ENCODE measurements at regions not wholly inside any gene's neighbourhood (a gene's known extent, or its start where the extent isn't known, plus 50 kb on each side); places are given as distances from the start of the nearest gene placed in this dataset.

DNA sequence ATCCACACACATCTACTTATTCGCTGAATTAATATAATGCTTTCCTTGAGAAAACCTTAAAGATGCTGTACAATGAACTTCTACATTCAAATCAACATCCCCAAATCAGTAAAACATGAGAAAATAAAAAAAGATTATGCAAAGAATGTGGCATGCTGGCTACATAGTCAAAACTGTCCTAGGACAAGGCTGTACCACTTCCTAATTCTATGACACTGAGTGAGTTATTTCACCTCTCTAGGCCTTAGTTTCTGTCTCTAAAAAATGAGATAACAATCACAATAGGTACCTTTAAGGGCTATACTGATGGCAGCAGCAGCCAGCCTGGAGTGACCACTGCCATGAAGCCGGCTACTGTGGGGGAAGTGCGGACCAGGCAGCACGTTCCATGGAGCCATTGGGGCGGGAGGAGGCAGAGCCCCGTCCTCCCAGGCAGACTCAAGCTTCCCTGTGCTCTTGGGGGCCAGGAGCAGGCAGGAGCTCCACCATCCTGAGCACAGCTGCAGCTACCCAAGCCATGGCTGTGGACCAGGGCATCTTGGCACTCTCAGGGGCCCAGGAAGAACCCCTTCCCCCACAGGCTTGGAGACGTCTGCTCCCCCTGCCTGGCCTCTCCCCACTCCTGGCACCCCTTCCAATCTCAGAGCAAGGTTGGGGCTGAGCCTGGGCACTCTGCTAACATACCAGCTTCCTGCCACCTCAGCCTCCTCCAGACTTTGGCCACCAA, 110.2 kb downstream of the ELAPOR2 start:
- H3K4me3 ChIP-seq = no peak overlapping the region
- no peaks in the 10 kb centered on the region for H3K36me3 ChIP-seq
- no peaks in the 10 kb centered on the region for H3K9me3 ChIP-seq
- H3K4me1 ChIP-seq = peaks cover 0 to 14% (median 0%) of the 10 kb centered on the region in 6 donors
- DNase-seq = peak; percentile 75
- 79 to 83% (median 80%) methylated on average over 6 to 7 of the region's 7 CpGs for WGBS, 5 donors
- intact Hi-C loops (cut with DNase I; ENCODE audit: low total_unique reads) = no loop called here
- TF ChIP-seq POLR2A (IDR thresholded peaks at IDR 0.05) (no peak), POLR2AphosphoS5 (IDR thresholded peaks at IDR 0.05) (no peak)
- H3K27ac ChIP-seq = peak overlapping the region in 7 of 8 donors; percentile 1 to 76 (median 62)
- H3K27me3 ChIP-seq (replicated peaks in 1 of 7) = no peaks in the 10 kb centered on the region

DNA sequence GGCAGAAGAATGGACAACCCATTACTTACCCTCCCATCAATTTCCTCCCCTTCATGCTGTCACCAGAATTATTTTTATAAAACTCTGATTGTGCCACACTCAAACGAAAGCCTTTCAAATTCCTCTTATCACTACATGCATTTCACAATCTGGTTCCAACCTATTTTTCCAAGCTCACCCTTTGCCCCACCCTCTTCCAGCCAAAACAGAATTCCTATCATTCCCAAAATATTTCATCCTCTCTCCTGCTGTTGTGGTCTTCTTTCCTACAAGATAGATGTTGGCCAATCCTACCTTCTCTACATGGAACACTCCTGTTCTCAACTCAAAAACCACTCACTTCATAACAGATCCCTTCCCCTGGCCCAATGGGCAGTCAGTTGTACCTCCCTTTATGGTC, 111.5 kb downstream of the ELAPOR2 start:
- Histone ChIP-seq H3K4me3 (no peak overlapping the region), H3K27me3 (replicated peaks in 1 of 7) (no peaks in the 10 kb centered on the region), H3K27ac (no peak overlapping the region), H3K9me3 (no peaks in the 10 kb centered on the region), H3K4me1 (peaks cover 0 to 14% (median 0%) of the 10 kb centered on the region in 6 donors), H3K36me3 (no peaks in the 10 kb centered on the region)
- intact Hi-C loops (cut with DNase I; ENCODE audit: low total_unique reads) = no loop called here
- TF ChIP-seq POLR2A (IDR thresholded peaks at IDR 0.05) = no peak
- TF ChIP-seq, protein P1, sequence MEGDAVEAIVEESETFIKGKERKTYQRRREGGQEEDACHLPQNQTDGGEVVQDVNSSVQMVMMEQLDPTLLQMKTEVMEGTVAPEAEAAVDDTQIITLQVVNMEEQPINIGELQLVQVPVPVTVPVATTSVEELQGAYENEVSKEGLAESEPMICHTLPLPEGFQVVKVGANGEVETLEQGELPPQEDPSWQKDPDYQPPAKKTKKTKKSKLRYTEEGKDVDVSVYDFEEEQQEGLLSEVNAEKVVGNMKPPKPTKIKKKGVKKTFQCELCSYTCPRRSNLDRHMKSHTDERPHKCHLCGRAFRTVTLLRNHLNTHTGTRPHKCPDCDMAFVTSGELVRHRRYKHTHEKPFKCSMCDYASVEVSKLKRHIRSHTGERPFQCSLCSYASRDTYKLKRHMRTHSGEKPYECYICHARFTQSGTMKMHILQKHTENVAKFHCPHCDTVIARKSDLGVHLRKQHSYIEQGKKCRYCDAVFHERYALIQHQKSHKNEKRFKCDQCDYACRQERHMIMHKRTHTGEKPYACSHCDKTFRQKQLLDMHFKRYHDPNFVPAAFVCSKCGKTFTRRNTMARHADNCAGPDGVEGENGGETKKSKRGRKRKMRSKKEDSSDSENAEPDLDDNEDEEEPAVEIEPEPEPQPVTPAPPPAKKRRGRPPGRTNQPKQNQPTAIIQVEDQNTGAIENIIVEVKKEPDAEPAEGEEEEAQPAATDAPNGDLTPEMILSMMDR (IDR thresholded peaks at IDR 0.05 in 8 of 11, conservative IDR thresholded peaks at IDR 0.05 in 3 of 11) = no peak
- no peak for TF ChIP-seq POLR2AphosphoS5 (IDR thresholded peaks at IDR 0.05)
- DNase-seq = no peak
- 49 to 76% (median 68%) methylated on average over 1 of the region's 1 CpG for WGBS, 5 donors

DNA sequence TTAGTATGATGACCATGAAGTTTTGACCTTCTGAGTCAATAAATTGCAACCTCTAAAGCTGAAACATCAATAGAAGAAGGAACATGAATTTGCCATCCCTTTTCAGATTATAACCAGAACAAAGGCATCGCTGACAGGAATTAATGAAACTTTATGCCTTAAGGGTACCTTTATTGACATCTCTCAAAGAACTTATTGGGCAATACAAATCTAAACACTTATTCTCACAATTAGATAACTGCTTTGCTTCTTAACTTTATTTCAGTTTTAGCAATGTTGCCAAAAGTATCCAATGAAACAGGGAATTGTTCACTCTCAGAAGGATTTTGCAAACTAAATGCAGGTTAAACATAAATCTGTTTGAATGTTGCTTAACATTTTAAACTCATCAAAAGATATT, 116.0 kb downstream of the ELAPOR2 start:
- 89 to 97% (median 96%) methylated on average over 1 of the region's 1 CpG for WGBS, 5 donors
- no peaks in the 10 kb centered on the region for H3K9me3 ChIP-seq
- no peak overlapping the region for H3K4me3 ChIP-seq
- no peak for DNase-seq
- no peaks in the 10 kb centered on the region for H3K36me3 ChIP-seq
- H3K4me1 ChIP-seq = no peaks in the 10 kb centered on the region
- no peak overlapping the region for H3K27ac ChIP-seq
- intact Hi-C loops (cut with DNase I; ENCODE audit: low total_unique reads) = no loop called here
- TF ChIP-seq POLR2AphosphoS5 (IDR thresholded peaks at IDR 0.05) = no peak
- TF ChIP-seq POLR2A (IDR thresholded peaks at IDR 0.05) = no peak
- TF ChIP-seq, protein P1 (IDR thresholded peaks at IDR 0.05 in 8 of 11, conservative IDR thresholded peaks at IDR 0.05 in 3 of 11) = no peak
- H3K27me3 ChIP-seq (replicated peaks in 1 of 7) = no peaks in the 10 kb centered on the region

DNA sequence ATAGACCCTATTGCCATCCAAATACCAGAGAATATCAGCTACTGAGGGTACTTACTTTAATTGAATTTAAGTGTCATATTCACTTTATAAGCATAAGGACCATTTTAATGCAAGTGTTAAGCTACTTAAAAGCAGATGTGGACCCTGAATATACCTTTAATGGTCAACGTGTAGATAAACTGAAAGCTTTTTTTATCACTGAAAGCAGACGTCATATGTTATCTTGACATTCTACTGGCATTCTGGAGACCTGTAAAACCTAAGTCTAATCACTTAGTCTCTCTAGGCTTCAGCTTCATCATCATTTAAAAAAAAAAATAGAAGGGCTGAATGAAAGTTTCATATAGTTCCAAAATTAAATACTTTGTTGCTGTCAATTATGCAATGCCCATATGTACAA, 116.5 kb downstream of the ELAPOR2 start:
- DNase-seq = no peak
- H3K9me3 ChIP-seq = no peaks in the 10 kb centered on the region
- WGBS, 5 donors = 63 to 86% (median 78%) methylated on average over 2 of the region's 2 CpGs
- no peaks in the 10 kb centered on the region for H3K27me3 ChIP-seq (replicated peaks in 1 of 7)
- intact Hi-C loops (cut with DNase I; ENCODE audit: low total_unique reads) = no loop called here
- no peak overlapping the region for H3K4me3 ChIP-seq
- TF ChIP-seq, protein P1 (IDR thresholded peaks at IDR 0.05 in 8 of 11, conservative IDR thresholded peaks at IDR 0.05 in 3 of 11) = no peak
- TF ChIP-seq POLR2A (IDR thresholded peaks at IDR 0.05) = no peak
- no peak for TF ChIP-seq POLR2AphosphoS5 (IDR thresholded peaks at IDR 0.05)
- H3K36me3 ChIP-seq = no peaks in the 10 kb centered on the region
- no peaks in the 10 kb centered on the region for H3K4me1 ChIP-seq
- H3K27ac ChIP-seq = no peak overlapping the region

All from spleen (tissue), 11 donors.